GM08714 (cell line): ENCODE measurements at regions not wholly inside any gene's neighbourhood (a gene's known extent, or its start where the extent isn't known, plus 50 kb on each side); places are given as distances from the start of the nearest gene placed in this dataset.

Experiments
- H3K4me3 ChIP-seq: fragments of 200-500 bp; sonication (Bioruptor generic); 2 replicates; pipeline ENCODE4 v1.5.1; 2014; ENCODE audit warnings: mild to moderate bottlenecking, low read length, inconsistent platforms
- ZNF274 ChIP-seq: IDR thresholded peaks from 2 replicates; pipeline ENCODE4 v1.6.1; 2012; ENCODE audit warnings: mild to moderate bottlenecking, low read depth, low read length

DNA sequence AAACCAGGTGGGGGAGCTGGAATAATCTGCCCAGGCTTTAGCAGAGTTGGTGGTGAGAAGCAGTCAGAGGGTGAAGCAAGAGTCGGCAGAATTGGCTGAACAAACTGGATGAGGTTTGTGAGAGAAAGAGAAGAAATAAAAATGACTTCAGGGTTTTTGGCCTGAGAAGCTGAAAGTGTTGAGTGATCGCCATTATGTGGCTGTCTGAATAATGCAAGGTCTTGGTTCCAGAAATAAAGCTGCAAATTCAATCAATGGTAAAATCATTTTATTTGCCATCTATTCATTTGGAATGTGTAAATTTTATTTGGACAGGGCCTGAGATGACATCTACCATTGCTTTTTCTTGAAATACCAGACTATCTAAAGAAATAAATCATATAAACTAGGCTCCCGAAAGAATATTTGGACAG lies 50.4 kb upstream of the DAB2 start:
- no peak for TF ChIP-seq ZNF274
- H3K4me3 ChIP-seq, result no peak overlapping the region
